ENCODE measurements at regions not wholly inside any gene's neighbourhood (a gene's known extent, or its start where the extent isn't known, plus 50 kb on each side); places are given as distances from the start of the nearest gene placed in this dataset.

DNA sequence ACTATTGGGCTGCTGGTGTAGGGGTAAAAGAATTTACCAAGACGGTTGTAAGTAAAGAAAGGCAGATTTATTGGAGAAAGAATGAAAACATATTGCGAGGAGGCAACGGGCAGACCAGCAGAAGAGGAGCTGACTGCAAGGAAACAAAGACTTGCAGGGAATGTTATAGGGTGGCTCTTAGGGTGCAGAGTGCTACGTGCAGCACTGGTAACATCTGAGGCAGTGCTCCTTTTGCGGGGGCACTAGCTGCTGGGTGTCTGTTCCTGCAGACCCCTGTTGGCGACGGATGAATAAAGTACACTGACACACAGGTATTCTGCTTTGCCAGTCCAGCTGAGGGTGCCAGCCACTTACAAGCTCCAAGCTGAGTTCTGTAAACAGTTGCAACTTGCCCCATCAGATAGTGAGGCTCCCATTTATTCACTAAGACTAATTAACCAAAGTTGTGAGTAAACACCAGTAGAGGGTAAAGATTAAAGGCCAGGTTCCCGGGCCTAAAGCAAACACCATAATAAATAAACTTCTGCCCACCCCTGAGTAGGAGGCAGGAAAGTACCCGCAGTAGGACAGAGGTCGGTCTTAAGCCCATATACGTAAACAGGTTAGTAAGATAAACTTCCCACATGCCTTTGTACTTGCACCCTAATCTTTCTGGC lies 140.2 kb upstream of the KCNK1 start:
- TF ChIP-seq, protein P1, sequence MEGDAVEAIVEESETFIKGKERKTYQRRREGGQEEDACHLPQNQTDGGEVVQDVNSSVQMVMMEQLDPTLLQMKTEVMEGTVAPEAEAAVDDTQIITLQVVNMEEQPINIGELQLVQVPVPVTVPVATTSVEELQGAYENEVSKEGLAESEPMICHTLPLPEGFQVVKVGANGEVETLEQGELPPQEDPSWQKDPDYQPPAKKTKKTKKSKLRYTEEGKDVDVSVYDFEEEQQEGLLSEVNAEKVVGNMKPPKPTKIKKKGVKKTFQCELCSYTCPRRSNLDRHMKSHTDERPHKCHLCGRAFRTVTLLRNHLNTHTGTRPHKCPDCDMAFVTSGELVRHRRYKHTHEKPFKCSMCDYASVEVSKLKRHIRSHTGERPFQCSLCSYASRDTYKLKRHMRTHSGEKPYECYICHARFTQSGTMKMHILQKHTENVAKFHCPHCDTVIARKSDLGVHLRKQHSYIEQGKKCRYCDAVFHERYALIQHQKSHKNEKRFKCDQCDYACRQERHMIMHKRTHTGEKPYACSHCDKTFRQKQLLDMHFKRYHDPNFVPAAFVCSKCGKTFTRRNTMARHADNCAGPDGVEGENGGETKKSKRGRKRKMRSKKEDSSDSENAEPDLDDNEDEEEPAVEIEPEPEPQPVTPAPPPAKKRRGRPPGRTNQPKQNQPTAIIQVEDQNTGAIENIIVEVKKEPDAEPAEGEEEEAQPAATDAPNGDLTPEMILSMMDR (IDR thresholded peaks at IDR 0.05; ENCODE audit: borderline replicate concordance, control extremely low read depth, extremely low read depth, insufficient read depth, missing control alignments), result no peak
- in situ Hi-C loops (cut with MboI; ENCODE audit: low sequenced_read_pairs, unreplicated experiment), result no loop called here
- no peak for DNase-seq (ENCODE audit: low spot score)

DNA sequence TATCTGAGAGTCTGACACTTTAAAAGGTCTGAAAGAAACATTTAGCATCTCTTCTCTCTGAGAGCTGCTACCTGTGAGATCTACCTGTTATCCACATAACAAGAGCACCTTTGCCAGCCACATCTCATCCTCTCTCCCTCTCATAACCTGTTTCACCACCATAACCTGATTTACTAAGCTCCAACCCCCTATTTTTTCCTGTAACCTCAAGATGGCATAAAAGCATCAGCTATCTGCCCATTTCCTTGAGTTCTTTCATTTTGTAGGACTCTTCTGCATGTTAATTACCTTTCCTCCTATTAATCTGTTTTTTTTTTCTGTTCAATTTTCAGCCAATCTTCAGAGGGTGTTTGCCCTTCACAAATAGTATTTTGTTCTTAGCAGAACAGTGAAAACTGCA lies 136.5 kb upstream of the KCNK1 start:
- in situ Hi-C loops (cut with MboI; ENCODE audit: low sequenced_read_pairs, unreplicated experiment), result no loop called here
- no peak for DNase-seq (ENCODE audit: low spot score)
- TF ChIP-seq, protein P1 (IDR thresholded peaks at IDR 0.05; ENCODE audit: borderline replicate concordance, control extremely low read depth, extremely low read depth, insufficient read depth, missing control alignments), result peak; percentile 4

DNA sequence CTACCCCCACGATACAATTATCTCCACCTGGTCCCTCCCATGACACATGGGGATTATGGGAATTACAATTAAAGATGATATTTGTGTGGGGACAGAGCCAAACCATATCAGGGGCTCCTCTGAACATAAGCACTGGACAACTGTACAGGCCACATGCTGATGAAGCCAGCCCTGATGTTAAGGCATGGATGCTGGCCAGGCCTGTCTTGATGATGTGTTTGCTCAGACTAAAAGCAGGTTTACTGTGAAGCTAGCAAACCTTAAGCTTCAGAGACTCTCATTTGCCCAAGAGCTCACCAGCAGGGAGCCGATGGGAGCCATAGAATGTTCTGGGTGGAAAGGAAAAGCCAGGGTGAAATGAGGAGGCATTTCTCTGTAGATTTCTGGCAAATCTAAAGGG lies 135.3 kb upstream of the KCNK1 start:
- TF ChIP-seq, protein P1 (IDR thresholded peaks at IDR 0.05; ENCODE audit: borderline replicate concordance, control extremely low read depth, extremely low read depth, insufficient read depth, missing control alignments), result no peak
- in situ Hi-C loops (cut with MboI; ENCODE audit: low sequenced_read_pairs, unreplicated experiment), result no loop called here
- DNase-seq (ENCODE audit: low spot score), result no peak

DNA sequence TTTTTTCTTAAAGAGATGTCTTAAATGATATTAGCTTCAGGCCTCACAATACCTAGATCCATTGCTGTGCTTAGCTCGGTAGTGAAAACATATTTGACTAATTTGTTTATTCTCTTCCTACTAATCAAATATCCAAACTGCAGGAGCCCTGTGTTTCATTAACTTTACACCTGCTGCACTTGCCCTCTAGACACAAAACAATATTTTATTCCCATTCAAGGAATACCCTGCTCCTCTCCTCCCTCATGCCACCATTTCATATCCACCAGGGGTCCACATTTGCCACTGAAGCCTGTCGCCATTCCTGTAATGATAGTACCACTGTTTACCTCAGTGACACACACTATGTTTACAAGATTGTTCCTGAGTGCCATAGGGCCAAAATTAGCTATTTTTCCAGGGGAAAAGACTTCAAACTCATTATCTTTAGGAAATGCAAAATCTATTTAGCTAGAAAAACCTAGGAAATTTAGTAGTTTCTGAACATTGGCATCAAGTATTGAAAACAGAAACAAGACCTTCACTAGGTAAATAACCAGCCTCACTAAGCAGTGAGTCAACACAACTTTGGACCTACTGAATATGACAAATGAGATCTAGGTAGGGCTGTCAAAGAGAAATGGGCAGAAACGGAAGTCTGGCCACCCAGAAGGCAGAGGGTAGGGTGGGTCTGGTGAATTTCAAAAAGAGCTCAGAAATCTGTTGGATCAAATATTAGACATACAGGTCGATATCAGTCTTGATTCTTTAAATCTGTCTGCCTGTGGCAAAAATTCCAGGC lies 134.6 kb upstream of the KCNK1 start:
- in situ Hi-C loops (cut with MboI; ENCODE audit: low sequenced_read_pairs, unreplicated experiment), result no loop called here
- TF ChIP-seq, protein P1 (IDR thresholded peaks at IDR 0.05; ENCODE audit: borderline replicate concordance, control extremely low read depth, extremely low read depth, insufficient read depth, missing control alignments), result no peak
- DNase-seq (ENCODE audit: low spot score), result no peak

DNA sequence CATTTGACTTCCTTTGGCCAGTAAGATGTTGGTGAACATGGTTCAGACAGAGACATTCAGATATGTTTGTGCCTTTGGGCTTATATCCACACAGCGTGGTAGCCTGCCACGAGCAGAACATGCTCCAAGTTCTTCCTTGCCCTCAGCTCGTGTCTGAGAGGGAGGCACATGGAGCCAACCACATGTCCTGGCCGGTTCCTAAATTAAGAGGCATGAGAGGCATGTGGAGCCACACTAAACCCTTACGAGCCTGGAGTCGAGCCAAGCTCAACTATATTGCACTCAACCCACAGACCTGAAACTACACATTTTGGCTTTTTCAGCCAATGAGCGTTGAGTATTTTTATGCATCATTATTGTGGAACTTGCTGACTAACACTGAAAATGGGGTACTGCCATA lies 133.7 kb upstream of the KCNK1 start:
- in situ Hi-C loops (cut with MboI; ENCODE audit: low sequenced_read_pairs, unreplicated experiment), result no loop called here
- TF ChIP-seq, protein P1 (IDR thresholded peaks at IDR 0.05; ENCODE audit: borderline replicate concordance, control extremely low read depth, extremely low read depth, insufficient read depth, missing control alignments), result no peak
- DNase-seq (ENCODE audit: low spot score), result no peak

DNA sequence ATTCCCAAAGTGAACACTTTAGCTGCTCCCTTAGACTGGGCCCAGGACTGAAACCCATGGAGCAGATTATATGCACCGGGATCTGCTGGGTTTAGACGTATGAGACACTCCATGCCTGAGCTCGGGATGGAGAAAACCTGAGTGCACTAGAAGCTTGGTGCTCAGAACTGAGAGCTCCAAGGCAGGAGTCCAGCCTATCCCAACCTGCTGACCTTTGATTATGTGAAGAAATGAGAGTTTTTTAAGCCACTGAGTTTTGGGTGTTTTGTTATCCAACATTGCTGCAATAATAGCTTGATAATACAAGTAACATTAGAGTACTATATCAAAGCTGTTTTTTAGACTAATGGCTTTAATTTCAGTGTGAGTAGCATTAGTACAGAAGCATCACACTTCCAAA lies 131.5 kb upstream of the KCNK1 start:
- no peak for DNase-seq (ENCODE audit: low spot score)
- TF ChIP-seq, protein P1 (IDR thresholded peaks at IDR 0.05; ENCODE audit: borderline replicate concordance, control extremely low read depth, extremely low read depth, insufficient read depth, missing control alignments), result no peak
- in situ Hi-C loops (cut with MboI; ENCODE audit: low sequenced_read_pairs, unreplicated experiment), result no loop called here

Measured in GM13976 (cell line).